IMR-90 (cell line): ENCODE measurements at regions not wholly inside any gene's neighbourhood (a gene's known extent, or its start where the extent isn't known, plus 50 kb on each side); places are given as distances from the start of the nearest gene placed in this dataset.

Source experiments
- ATAC-seq: fragments of 200-7000 bp; cut with Tn5 transposase; 2 replicates; pipeline ENCODE4 v1.9.1; 2020; ENCODE audit warnings: low read depth, mild to moderate bottlenecking, moderate library complexity
- BruUV-seq: library from RNA; stranded (reverse); fragments of 400-500 nt; replicated peaks from 2 replicates; lab custom pipeline; 2021; lab: Mats Ljungman, UMichigan
- CTCF ChIA-PET: fragments of 300-600 bp; formaldehyde crosslinking; extraction: SDS; loops from one replicate; lab custom pipeline; 2021; ENCODE audit warnings: antibody characterized with exemption; lab: Yijun Ruan, JAX
- POLR2A ChIA-PET: fragments of 300-600 bp; sonication (Branson Sonifier 250); formaldehyde crosslinking; loops from one replicate; lab custom pipeline; 2022; ENCODE audit warnings: antibody characterized with exemption; ENCODE audit not compliant: unreplicated experiment; lab: Charles Lee
- DNase-seq: peaks from one replicate; pipeline ENCODE4 v3.0.0; 2013
- H2AFZ ChIP-seq: replicated peaks from 2 replicates; pipeline ENCODE3; 2013; ENCODE audit warnings: low read length, mild to moderate bottlenecking; ENCODE audit not compliant: poor library complexity
- H2AK5ac ChIP-seq: 2 replicates; pipeline ENCODE4 v1.6.1; 2013; ENCODE audit warnings: low read depth, low read length, inconsistent platforms
- H2AK9ac ChIP-seq: replicated peaks from 2 replicates; pipeline ENCODE3; 2013; ENCODE audit warnings: mild to moderate bottlenecking, low read depth, low read length, moderate library complexity; ENCODE audit not compliant: poor library complexity
- H2BK120ac ChIP-seq: 2 replicates; pipeline ENCODE4 v1.6.1; 2013; ENCODE audit warnings: low read depth, low read length, inconsistent platforms
- H2BK15ac ChIP-seq: 3 replicates; pipeline ENCODE4 v1.6.1; 2013; ENCODE audit warnings: low read depth, low read length, inconsistent platforms
- H2BK20ac ChIP-seq: 2 replicates; pipeline ENCODE4 v1.6.1; 2013; ENCODE audit warnings: low read depth, mild to moderate bottlenecking, inconsistent platforms, low read length, moderate library complexity
- H2BK5ac ChIP-seq: 2 replicates; pipeline ENCODE4 v1.6.1; 2013; ENCODE audit warnings: mild to moderate bottlenecking, low read depth, low read length, inconsistent platforms; ENCODE audit not compliant: poor library complexity, severe bottlenecking
- H3K14ac ChIP-seq: replicated peaks from 2 replicates; pipeline ENCODE4 v1.6.1; 2013; ENCODE audit warnings: low read depth, low read length, inconsistent platforms
- H3K18ac ChIP-seq: 2 replicates; pipeline ENCODE4 v1.6.1; 2013; ENCODE audit warnings: low read depth, low read length, control low read depth
- H3K23ac ChIP-seq: 2 replicates; pipeline ENCODE4 v1.6.1; 2013; ENCODE audit warnings: low read depth, low read length, inconsistent platforms
- H3K27ac ChIP-seq: 2 replicates; pipeline ENCODE4 v1.5.1; 2013; ENCODE audit warnings: mild to moderate bottlenecking, control low read depth, low read length; ENCODE audit not compliant: insufficient read depth
- H3K27me3 ChIP-seq: 2 replicates; pipeline ENCODE4 v1.6.1; 2013; ENCODE audit warnings: low read length; ENCODE audit not compliant: control insufficient read depth, insufficient read depth
- H3K36me3 ChIP-seq: 2 replicates; pipeline ENCODE4 v1.6.1; 2013; ENCODE audit warnings: low read length, mixed read lengths; ENCODE audit not compliant: control insufficient read depth, insufficient read depth
- H3K4ac ChIP-seq: 2 replicates; pipeline ENCODE4 v1.6.1; 2013; ENCODE audit warnings: low read depth, low read length, inconsistent platforms
- H3K4me1 ChIP-seq: 2 replicates; pipeline ENCODE4 v1.6.1; 2013; ENCODE audit warnings: low read length, mixed read lengths; ENCODE audit not compliant: control insufficient read depth, insufficient read depth
- H3K4me2 ChIP-seq: 2 replicates; pipeline ENCODE4 v1.6.1; 2013; ENCODE audit warnings: low read depth, mild to moderate bottlenecking, control low read depth, low read length, moderate library complexity
- H3K4me3 ChIP-seq: 2 replicates; pipeline ENCODE4 v1.5.1; 2013; ENCODE audit warnings: low read depth, mild to moderate bottlenecking, control low read depth, low read length, moderate library complexity; ENCODE audit not compliant: insufficient read depth
- H3K56ac ChIP-seq: 2 replicates; pipeline ENCODE4 v1.6.1; 2013; ENCODE audit warnings: low read length, inconsistent platforms; ENCODE audit not compliant: insufficient read depth; ENCODE audit errors: extremely low read depth
- H3K79me1 ChIP-seq, 2 experiments: 2 replicates each; pipeline ENCODE4 v1.6.1; 2013; ENCODE audit warnings: low read length in 2 of 2, inconsistent platforms in 1 of 2, low read depth in 1 of 2
- H3K9ac ChIP-seq: 2 replicates; pipeline ENCODE4 v1.6.1; 2013; ENCODE audit warnings: low read depth, low read length, control low read depth
- H3K9me1 ChIP-seq: 2 replicates; pipeline ENCODE4 v1.6.1; 2013; ENCODE audit warnings: low read length, inconsistent platforms; ENCODE audit not compliant: insufficient read depth
- H3K9me3 ChIP-seq: 2 replicates; pipeline ENCODE4 v1.6.1; 2013; ENCODE audit warnings: low read length; ENCODE audit not compliant: control insufficient read depth, insufficient read depth
- H4K20me1 ChIP-seq: 2 replicates; pipeline ENCODE4 v1.6.1; 2013; ENCODE audit warnings: low read length, inconsistent platforms; ENCODE audit not compliant: insufficient read depth
- H4K5ac ChIP-seq: 2 replicates; pipeline ENCODE4 v1.6.1; 2013; ENCODE audit warnings: mild to moderate bottlenecking, low read depth, low read length, control low read depth
- H4K8ac ChIP-seq, 2 experiments: 2 replicates each; pipeline ENCODE4 v1.6.1; 2013; ENCODE audit warnings: low read depth in 2 of 2, low read length in 2 of 2, control low read depth in 1 of 2, inconsistent platforms in 1 of 2
- H4K91ac ChIP-seq: 2 replicates; pipeline ENCODE4 v1.6.1; 2013; ENCODE audit warnings: low read depth, low read length, inconsistent platforms; ENCODE audit not compliant: insufficient read depth
- BHLHE40 ChIP-seq: fragments of 150-350 bp; IDR thresholded peaks from 2 replicates; pipeline ENCODE4 v1.6.1; 2016; ENCODE audit warnings: mild to moderate bottlenecking, low read depth, low read length
- CHD1 ChIP-seq: IDR thresholded peaks from 2 replicates; pipeline ENCODE4 v1.6.1; 2012; ENCODE audit warnings: low read depth, low read length, improper control_type of control experiment
- CTCF ChIP-seq: conservative IDR thresholded peaks from 2 replicates; pipeline ENCODE4 v1.5.1; 2012; ENCODE audit warnings: mild to moderate bottlenecking, low read depth, low read length, improper control_type of control experiment
- FOS ChIP-seq: fragments of 150-350 bp; IDR thresholded peaks from 2 replicates; pipeline ENCODE4 v1.6.1; 2016; ENCODE audit warnings: low read depth, low read length
- MAFK ChIP-seq: IDR thresholded peaks from 2 replicates; pipeline ENCODE4 v1.6.1; 2012; ENCODE audit warnings: low read depth, low read length, improper control_type of control experiment
- MXI1 ChIP-seq: IDR thresholded peaks from 2 replicates; pipeline ENCODE4 v1.6.1; 2012; ENCODE audit warnings: low read depth, mild to moderate bottlenecking, low read length, moderate library complexity, borderline replicate concordance
- NFE2L2 ChIP-seq: fragments of 150-350 bp; IDR thresholded peaks from 2 replicates; pipeline ENCODE4 v1.6.1; 2016; ENCODE audit warnings: low read depth, mild to moderate bottlenecking, low read length
- RAD21 ChIP-seq: IDR thresholded peaks from 2 replicates; pipeline ENCODE4 v1.6.1; 2012; ENCODE audit warnings: low read length, improper control_type of control experiment
- RCOR1 ChIP-seq: IDR thresholded peaks from 2 replicates; pipeline ENCODE4 v1.6.1; 2012; ENCODE audit warnings: mild to moderate bottlenecking, low read length, improper control_type of control experiment; ENCODE audit not compliant: insufficient replicate concordance
- RFX5 ChIP-seq: IDR thresholded peaks from 2 replicates; pipeline ENCODE4 v1.8.0; 2012; ENCODE audit warnings: low read depth, mild to moderate bottlenecking, low read length, moderate library complexity
- SMC3 ChIP-seq: fragments of 150-350 bp; IDR thresholded peaks from 2 replicates; pipeline ENCODE4 v1.6.1; 2016; ENCODE audit warnings: low read depth, mild to moderate bottlenecking, antibody characterized with exemption, low read length, moderate library complexity
- USF2 ChIP-seq: fragments of 150-350 bp; IDR thresholded peaks from 2 replicates; pipeline ENCODE4 v1.6.1; 2017; ENCODE audit warnings: mild to moderate bottlenecking, antibody characterized with exemption, low read length, low read depth
- WGBS, 2 experiments: methylation state at CpG; one replicate each; pipeline versions ENCODE4 v1.1.5 to v1.1.7; 2013; ENCODE audit warnings: missing lambda C conversion rate in 2 of 2; ENCODE audit not compliant: insufficient read length in 1 of 2; ENCODE audit errors: extremely low coverage in 2 of 2; 5-methylcytosine and 5-hydroxymethylcytosine counted together
- dilution Hi-C: fragments of 300-500 bp; cut with HindIII; formaldehyde crosslinking; loops from one replicate; pipeline ENCODE4 v1.14.3; 2018; ENCODE audit warnings: low sequenced_read_pairs; ENCODE audit not compliant: unreplicated experiment
- in situ Hi-C: fragments of 300-500 bp; cut with MboI; formaldehyde crosslinking; loops from 3 replicates; pipeline ENCODE4 v1.14.3; 2019; ENCODE audit warnings: low sequenced_read_pairs, inconsistent platforms, mixed read lengths
- intact Hi-C: fragments of 100-400 bp; cut with micrococcal nuclease; formaldehyde crosslinking; loops from 2 replicates; pipeline ENCODE4 v1.10.0; 2022
- TF ChIP-seq, protein P1 (sequence below): fragments of 150-350 bp; IDR thresholded peaks from 2 replicates; pipeline ENCODE4 v1.6.1; 2016; ENCODE audit warnings: low read depth, mild to moderate bottlenecking, low read length, moderate library complexity, borderline replicate concordance

DNA sequence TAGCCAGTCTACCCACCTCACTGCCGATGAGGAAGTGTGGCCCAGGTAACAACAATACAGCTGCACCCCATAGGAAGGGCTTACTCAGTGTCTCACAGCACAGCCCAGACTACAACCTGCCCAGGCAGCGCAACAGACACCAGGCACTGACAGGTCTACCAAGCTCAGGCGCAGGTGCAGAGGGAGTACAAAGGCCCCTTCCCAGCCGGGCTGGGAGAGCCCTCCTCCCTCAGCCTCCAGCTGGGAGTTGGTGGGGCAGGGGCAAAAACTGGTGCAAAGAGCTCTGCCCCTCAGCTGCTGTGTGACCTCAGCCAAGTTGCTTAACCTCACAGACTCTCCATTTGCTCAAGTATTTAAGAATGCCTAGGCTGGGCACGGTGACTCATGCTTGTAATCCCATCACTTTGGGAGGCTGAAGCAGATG is 112.6 kb upstream of the LHX1 start:
- no peaks in the 10 kb centered on the region for H3K36me3 ChIP-seq
- ChIA-PET CTCF (no interaction called here), POLR2A (no interaction called here)
- no peaks in the 10 kb centered on the region for H3K79me1 ChIP-seq
- no TSS peak for BruUV-seq
- in situ Hi-C loops = no loop called here
- no peaks in the 10 kb centered on the region for H3K9me1 ChIP-seq
- no peak overlapping the region for H4K91ac ChIP-seq
- H2BK15ac ChIP-seq = no peak overlapping the region
- H3K27ac ChIP-seq = no peak overlapping the region
- no peak overlapping the region for H3K56ac ChIP-seq
- H3K4me1 ChIP-seq = no peaks in the 10 kb centered on the region
- H3K4me2 ChIP-seq = no peak overlapping the region
- ATAC-seq (no peak), DNase-seq (no peak)
- H3K27me3 ChIP-seq = peaks cover 29% of the 10 kb centered on the region
- H3K23ac ChIP-seq = no peak overlapping the region
- TF ChIP-seq NFE2L2 (no peak), USF2 (no peak), RFX5 (no peak), BHLHE40 (no peak), RCOR1 (no peak), CHD1 (no peak), MXI1 (no peak), RAD21 (no peak), CTCF (no peak), FOS (no peak), SMC3 (no peak), MAFK (no peak)
- TF ChIP-seq, protein P1, sequence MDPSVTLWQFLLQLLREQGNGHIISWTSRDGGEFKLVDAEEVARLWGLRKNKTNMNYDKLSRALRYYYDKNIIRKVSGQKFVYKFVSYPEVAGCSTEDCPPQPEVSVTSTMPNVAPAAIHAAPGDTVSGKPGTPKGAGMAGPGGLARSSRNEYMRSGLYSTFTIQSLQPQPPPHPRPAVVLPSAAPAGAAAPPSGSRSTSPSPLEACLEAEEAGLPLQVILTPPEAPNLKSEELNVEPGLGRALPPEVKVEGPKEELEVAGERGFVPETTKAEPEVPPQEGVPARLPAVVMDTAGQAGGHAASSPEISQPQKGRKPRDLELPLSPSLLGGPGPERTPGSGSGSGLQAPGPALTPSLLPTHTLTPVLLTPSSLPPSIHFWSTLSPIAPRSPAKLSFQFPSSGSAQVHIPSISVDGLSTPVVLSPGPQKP = no peak
- H3K4me3 ChIP-seq = no peak overlapping the region
- no peak overlapping the region for H2BK120ac ChIP-seq
- no peak overlapping the region for H3K4ac ChIP-seq
- H3K9me3 ChIP-seq = no peaks in the 10 kb centered on the region
- H4K8ac ChIP-seq = no peak overlapping the region
- H3K18ac ChIP-seq = no peak overlapping the region
- H2AFZ ChIP-seq = no peak overlapping the region
- H2BK5ac ChIP-seq = no peak overlapping the region
- H3K9ac ChIP-seq = no peak overlapping the region
- H4K5ac ChIP-seq = no peak overlapping the region
- dilution Hi-C loops = no loop called here
- intact Hi-C loops = no loop called here
- no peak overlapping the region for H3K14ac ChIP-seq
- H2BK20ac ChIP-seq = no peak overlapping the region
- H4K20me1 ChIP-seq = no peaks in the 10 kb centered on the region
- H2AK5ac ChIP-seq = no peak overlapping the region
- whole genome bisulfite sequencing, 2 experiments = no CpG with 5 or more reads among the region's 5 CpGs
- no peak overlapping the region for H2AK9ac ChIP-seq
